IPS-NIHi7 (cell line): ENCODE measurements at regions not wholly inside any gene's neighbourhood (a gene's known extent, or its start where the extent isn't known, plus 50 kb on each side); places are given as distances from the start of the nearest gene placed in this dataset.

Source experiments
- DNase-seq: peaks from one replicate; pipeline ENCODE4 v3.0.0; 2012; ENCODE audit warnings: mixed read lengths; ENCODE audit errors: extremely low spot score

DNA sequence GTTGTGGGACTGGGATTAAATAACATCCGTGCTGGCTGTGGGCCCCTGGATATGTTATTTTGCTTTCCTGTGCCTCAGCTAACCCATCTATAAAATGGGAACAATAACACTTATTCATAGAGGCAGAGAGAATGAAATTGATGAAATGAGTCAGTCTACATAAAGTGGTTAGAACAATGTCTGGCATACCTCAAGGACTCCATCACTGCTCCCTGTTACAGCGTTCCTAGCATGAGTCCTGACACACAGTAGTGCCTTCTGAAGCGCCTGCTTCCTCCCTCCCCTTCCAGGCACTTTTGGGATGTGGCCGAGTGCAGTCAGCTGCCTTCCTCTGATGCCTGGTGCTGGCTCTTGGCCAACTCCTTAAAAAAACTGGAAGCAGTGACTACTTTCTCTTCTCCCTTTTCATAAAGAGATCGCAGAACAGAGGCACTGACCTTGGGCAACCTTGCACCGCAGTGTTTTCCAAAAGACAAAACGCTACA is 108.4 kb upstream of the ZMIZ1 start:
- DNase-seq = no peak

- DNase-seq = no peak
Measured at GRCh38 chr10:78961760-78962159, 107.0 kb upstream of the ZMIZ1 start.

DNA sequence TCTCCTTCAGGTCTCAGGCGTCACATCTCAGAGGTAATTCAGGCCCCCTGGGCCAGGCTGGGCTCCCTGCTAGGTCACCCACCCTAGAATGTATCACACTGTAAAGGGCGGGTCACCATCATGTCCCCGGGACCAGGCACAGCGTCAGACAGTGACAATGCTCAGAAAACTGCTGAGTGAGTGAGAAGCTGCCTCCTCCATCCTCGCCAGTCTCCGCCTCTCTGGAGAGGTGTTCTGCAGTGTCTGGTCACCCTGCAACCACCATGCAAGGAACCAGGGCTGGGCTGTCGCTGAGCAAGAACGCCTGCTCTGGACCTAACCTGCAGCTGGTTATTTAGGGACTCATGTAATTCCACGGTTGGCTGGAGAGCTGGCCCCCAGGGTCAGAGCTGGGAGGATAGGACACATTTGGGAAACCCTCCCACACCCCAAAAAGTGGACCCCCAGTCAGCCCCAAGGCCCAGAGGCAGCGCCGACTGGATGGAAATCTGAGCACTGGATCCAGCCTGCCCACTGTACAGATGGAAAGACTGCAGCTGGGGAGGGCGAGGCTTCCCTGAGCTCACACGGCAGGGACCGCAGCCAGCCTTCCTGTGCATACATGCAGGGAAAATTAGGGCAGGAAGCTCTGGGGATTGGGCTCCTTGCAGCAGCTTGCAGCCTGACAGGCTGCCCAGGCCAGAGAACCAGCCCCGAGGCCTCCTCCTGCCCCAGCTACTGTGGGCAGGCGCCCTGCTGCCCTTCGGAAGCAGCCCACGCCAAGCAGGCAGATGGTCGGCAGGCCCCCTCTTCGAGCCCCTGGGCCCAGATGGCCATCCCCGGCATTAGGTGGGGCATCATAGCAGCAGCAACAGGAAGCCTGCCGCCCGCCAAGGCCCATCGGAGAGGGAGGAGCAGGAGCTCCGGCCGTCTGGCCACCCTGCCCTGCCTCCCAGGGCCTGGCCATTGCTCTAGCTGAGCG is 105.4 kb upstream of the ZMIZ1 start:
- no peak for DNase-seq

- DNase-seq = no peak
Measured at GRCh38 chr10:78964274-78964951, 104.4 kb upstream of the ZMIZ1 start.

GRCh38 chr10:78964952-78965633 is 103.7 kb upstream of the ZMIZ1 start:
- DNase-seq = peak; percentile 87

DNA sequence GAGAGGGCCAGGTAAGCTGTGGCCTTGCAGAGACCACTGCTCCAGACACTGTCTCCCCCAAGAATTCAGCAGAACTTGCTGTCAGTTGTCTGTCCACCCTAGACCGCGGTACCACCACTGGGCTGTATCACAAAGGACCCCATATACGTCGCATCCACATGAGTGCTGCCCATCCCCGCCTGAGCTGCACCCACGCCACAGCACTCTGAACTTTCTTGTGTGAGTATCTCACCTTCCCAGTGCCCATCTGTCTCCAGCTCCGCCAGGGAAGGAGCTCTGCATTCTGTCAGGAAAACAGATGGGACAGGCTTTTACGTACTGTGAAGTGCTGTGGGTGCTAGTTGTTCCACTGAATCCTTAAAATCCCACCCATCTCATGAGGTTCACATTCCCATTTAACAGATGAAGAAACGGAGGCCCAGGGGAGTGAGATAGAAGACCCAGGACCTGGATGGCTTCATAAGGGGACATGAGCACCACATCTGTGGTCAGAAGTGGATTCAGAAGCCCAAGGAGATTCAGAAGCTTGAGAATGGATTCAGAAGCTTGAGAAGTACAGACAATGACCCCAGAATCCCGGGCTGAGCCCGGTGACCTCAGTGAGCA is 102.5 kb upstream of the ZMIZ1 start:
- DNase-seq = no peak

GRCh38 chr10:78966844-78967488 is 101.8 kb upstream of the ZMIZ1 start:
- no peak for DNase-seq

GRCh38 chr10:78968300-78968942 is 100.3 kb upstream of the ZMIZ1 start:
- no peak for DNase-seq

DNA sequence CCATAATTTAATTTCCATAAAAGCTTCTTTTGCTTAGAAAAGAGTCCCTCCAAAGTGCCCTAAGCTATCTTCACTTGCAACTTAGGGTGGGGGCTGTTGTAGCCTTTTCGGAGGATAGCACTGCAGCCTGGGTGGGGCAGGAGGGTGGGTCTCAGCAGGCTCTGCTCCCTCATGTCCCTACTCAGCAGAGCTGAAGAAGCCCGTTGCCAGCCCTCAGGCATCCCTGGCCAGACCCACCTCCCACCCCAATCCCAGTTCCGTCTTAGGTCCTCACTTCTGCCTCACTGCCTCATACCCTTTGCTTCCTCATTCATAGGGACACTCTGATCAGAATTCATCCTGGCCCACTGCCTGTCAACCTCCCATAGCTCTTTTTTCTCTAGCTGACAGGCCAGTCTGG is 99.8 kb upstream of the ZMIZ1 start:
- no peak for DNase-seq

- DNase-seq = no peak
Measured at GRCh38 chr10:78969719-78970118, 99.0 kb upstream of the ZMIZ1 start.

GRCh38 chr10:78970261-78970660 is 98.5 kb upstream of the ZMIZ1 start:
- DNase-seq = no peak

GRCh38 chr10:78971094-78971682 is 97.6 kb upstream of the ZMIZ1 start:
- no peak for DNase-seq

GRCh38 chr10:78972160-78972946 is 96.4 kb upstream of the ZMIZ1 start:
- DNase-seq = peak; percentile 28

- DNase-seq = peak; percentile 35
Measured at GRCh38 chr10:78972947-78973900, 95.5 kb upstream of the ZMIZ1 start.

GRCh38 chr10:78973901-78974616 is 94.7 kb upstream of the ZMIZ1 start:
- DNase-seq = peak; percentile 87

- peak; percentile 77 for DNase-seq
Measured at GRCh38 chr10:78974617-78975317, 94.0 kb upstream of the ZMIZ1 start.

DNA sequence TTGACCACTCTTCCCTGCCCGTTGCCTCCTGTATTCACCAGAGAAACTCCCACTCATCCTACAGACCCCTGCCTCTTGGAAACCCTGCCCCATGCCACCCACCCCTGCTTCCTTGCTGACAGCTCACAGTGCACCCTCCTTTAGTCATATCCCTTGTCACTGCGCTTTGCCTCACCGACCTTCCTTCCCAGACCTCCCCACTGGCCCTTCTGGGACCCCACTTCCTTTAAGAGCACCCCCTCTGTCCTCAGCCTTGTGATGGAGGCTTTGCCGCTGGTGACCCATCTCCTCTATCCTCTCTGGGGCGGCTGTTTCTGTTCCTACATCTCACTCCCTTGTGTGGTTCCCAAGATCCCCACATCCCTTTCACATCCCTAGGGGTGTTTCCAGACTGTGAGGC is 92.8 kb upstream of the ZMIZ1 start:
- no peak for DNase-seq
